ENCODE measurements at regions not wholly inside any gene's neighbourhood (a gene's known extent, or its start where the extent isn't known, plus 50 kb on each side); places are given as distances from the start of the nearest gene placed in this dataset.

DNA sequence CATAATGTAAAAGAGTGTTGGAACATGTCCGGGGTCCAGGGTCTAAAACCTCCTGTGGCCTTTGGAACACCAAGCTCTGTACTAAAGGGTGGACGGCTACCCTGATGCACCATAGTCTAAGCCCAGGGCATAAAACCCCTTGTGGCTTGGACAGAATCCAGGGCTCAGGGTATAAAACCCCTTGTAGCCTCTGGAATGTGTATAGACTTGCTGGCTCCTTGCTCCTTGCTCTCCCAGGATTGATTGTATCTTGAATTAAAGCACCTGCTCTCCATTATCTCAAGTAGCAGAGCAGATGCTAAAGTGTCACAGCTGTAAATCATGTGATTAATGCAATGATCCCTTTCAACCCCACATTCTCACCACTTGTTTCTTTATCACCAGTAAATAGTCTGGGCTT is 556.5 kb downstream of the LRFN5 start:
- no TSS peak for BruUV-seq (replicated peaks)
- ChIA-PET CTCF (interaction anchor here (0.6 kb wide), 1 partner anchor 350 kb away, joined by 3 read pairs; no protein-coding TSS in a partner anchor), POLR2A (ENCODE audit: unreplicated experiment) (no interaction called here)
- H3K14ac ChIP-seq (replicated peaks; ENCODE audit: low read depth, low read length): no peak overlapping the region
- H2AK5ac ChIP-seq (ENCODE audit: low read depth, low read length): no peak overlapping the region
- H3K4me3 ChIP-seq (ENCODE audit: insufficient read depth, low read depth, low read length): no peak overlapping the region
- H3K9me1 ChIP-seq (ENCODE audit: insufficient read depth, low read length): no peaks in the 10 kb centered on the region
- no peak overlapping the region for H3K23ac ChIP-seq (ENCODE audit: low read depth, low read length)
- no peak overlapping the region for H2AFZ ChIP-seq (replicated peaks; ENCODE audit: low read length, poor library complexity)
- no peak for ATAC-seq (ENCODE audit: low read depth)
- intact Hi-C loops (cut with micrococcal nuclease): no loop called here
- WGBS, 2 experiments (ENCODE audit: extremely low coverage in 2 of 2, insufficient read length in 1 of 2): 83% methylated on average over 2 of the region's 2 CpGs; no CpG with 5 or more reads in 1 of the 2 experiments
- H3K4me2 ChIP-seq (ENCODE audit: low read depth, low read length): no peak overlapping the region
- TF ChIP-seq MAFK (IDR thresholded peaks at IDR 0.05; ENCODE audit: low read depth, low read length): no peak
- no peak for TF ChIP-seq CEBPB (IDR thresholded peaks at IDR 0.05; ENCODE audit: low read depth, low read length)
- no peak for TF ChIP-seq RCOR1 (IDR thresholded peaks at IDR 0.05; ENCODE audit: insufficient replicate concordance, low read length)
- TF ChIP-seq CHD1 (IDR thresholded peaks at IDR 0.05; ENCODE audit: low read depth, low read length): no peak
- TF ChIP-seq MAZ (IDR thresholded peaks at IDR 0.05; ENCODE audit: borderline replicate concordance, low read depth, low read length): no peak
- no peak for TF ChIP-seq MXI1 (IDR thresholded peaks at IDR 0.05; ENCODE audit: borderline replicate concordance, low read depth, low read length)
- TF ChIP-seq BHLHE40 (IDR thresholded peaks at IDR 0.05; ENCODE audit: low read depth, low read length): no peak
- TF ChIP-seq USF2 (IDR thresholded peaks at IDR 0.05; ENCODE audit: low read depth, low read length): no peak
- no peaks in the 10 kb centered on the region for H4K20me1 ChIP-seq (ENCODE audit: insufficient read depth, low read length)
- no peak overlapping the region for H4K5ac ChIP-seq (ENCODE audit: low read depth, low read length)
- dilution Hi-C loops (cut with HindIII; ENCODE audit: low sequenced_read_pairs, unreplicated experiment): no loop called here
- DNase-seq: no peak
- in situ Hi-C loops (cut with MboI; ENCODE audit: low sequenced_read_pairs): no loop called here
- no peak overlapping the region for H2AK9ac ChIP-seq (replicated peaks; ENCODE audit: low read depth, low read length, poor library complexity)
- H3K79me1 ChIP-seq (ENCODE audit: low read depth in 1 of 2, low read length in 2 of 2): no peaks in the 10 kb centered on the region
- no peaks in the 10 kb centered on the region for H3K9me3 ChIP-seq (ENCODE audit: control insufficient read depth, insufficient read depth, low read length)
- H3K36me3 ChIP-seq (ENCODE audit: control insufficient read depth, insufficient read depth, low read length): no peaks in the 10 kb centered on the region
- H3K27ac ChIP-seq (ENCODE audit: insufficient read depth, low read length): no peak overlapping the region
- H3K4ac ChIP-seq (ENCODE audit: low read depth, low read length): no peak overlapping the region
- no peak overlapping the region for H2BK5ac ChIP-seq (ENCODE audit: low read depth, low read length, poor library complexity, severe bottlenecking)
- no peak overlapping the region for H3K18ac ChIP-seq (ENCODE audit: low read depth, low read length)
- no peak overlapping the region for H4K91ac ChIP-seq (ENCODE audit: insufficient read depth, low read depth, low read length)
- no peaks in the 10 kb centered on the region for H3K4me1 ChIP-seq (ENCODE audit: control insufficient read depth, insufficient read depth, low read length)
- no peak overlapping the region for H3K56ac ChIP-seq (ENCODE audit: extremely low read depth, insufficient read depth, low read length)
- no peaks in the 10 kb centered on the region for H3K27me3 ChIP-seq (ENCODE audit: control insufficient read depth, insufficient read depth, low read length)
- no peak overlapping the region for H2BK20ac ChIP-seq (ENCODE audit: low read depth, low read length)
- H2BK120ac ChIP-seq (ENCODE audit: low read depth, low read length): no peak overlapping the region
- no peak overlapping the region for H4K8ac ChIP-seq (ENCODE audit: low read depth in 2 of 2, low read length in 2 of 2)
- H2BK15ac ChIP-seq (ENCODE audit: low read depth, low read length): no peak overlapping the region
- H3K9ac ChIP-seq (ENCODE audit: low read depth, low read length): no peak overlapping the region
